Vagina (tissue), 2 donors: ENCODE measurements at regions not wholly inside any gene's neighbourhood (a gene's known extent, or its start where the extent isn't known, plus 50 kb on each side); places are given as distances from the start of the nearest gene placed in this dataset.

Experiments
- POLR2A ChIP-seq, 2 donors: fragments of 450-650 bp; IDR thresholded peaks; one replicate each; pipeline ENCODE4 v1.6.1; 2017; ENCODE audit warnings: antibody characterized with exemption in 2 of 2, mild to moderate bottlenecking in 2 of 2, moderate library complexity in 2 of 2
- POLR2AphosphoS5 ChIP-seq, 2 donors: sonication (generic); formaldehyde crosslinking; IDR thresholded peaks; one replicate each; pipeline ENCODE4 v1.9.0; 2017; ENCODE audit warnings: antibody characterized with exemption in 2 of 2, mild to moderate bottlenecking in 2 of 2, low read depth in 1 of 2; ENCODE audit not compliant: insufficient read depth in 1 of 2

DNA sequence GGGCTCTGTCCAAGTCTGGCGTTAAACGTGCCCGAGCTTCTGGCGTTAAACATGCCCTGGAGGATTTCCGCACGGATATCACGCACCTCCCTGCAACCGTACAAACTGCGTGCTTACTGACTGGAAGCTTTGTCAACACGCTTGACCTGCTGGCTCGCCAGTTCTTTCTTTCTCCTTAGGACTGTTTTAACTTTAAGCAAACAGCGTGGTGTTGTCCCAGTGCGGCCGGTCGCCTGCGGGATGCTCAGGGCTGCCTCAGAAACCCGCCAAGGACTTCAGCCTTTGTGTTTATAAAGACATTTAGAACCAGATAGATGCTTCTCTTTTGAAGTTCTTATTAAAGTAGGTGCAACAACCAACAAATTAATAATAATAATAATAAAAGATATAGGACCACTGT, 946.0 kb downstream of the RAB28 start:
- no peak for TF ChIP-seq POLR2A (IDR thresholded peaks at IDR 0.05)
- no peak for TF ChIP-seq POLR2AphosphoS5 (IDR thresholded peaks at IDR 0.05; ENCODE audit: insufficient read depth in 1 of 2, low read depth in 1 of 2)
